Activated naive CD4-positive, alpha-beta T cell treated with anti-CD3 and anti-CD28 coated beads for 36 hours (primary cell): ENCODE measurements at regions not wholly inside any gene's neighbourhood (a gene's known extent, or its start where the extent isn't known, plus 50 kb on each side); places are given as distances from the start of the nearest gene placed in this dataset.

Source experiments
- CTCF ChIA-PET: fragments of 350-600 bp; sonication (Branson Sonifier 250); formaldehyde crosslinking; loops from one replicate; lab custom pipeline; 2021; ENCODE audit warnings: antibody characterized with exemption; lab: Charles Lee
- DNase-seq: peaks from one replicate; pipeline ENCODE4 v3.0.0-alpha.2; 2020
- H3K27ac Mint-ChIP-seq: one replicate; pipeline ENCODE4 v1.8.0; 2021; ENCODE audit warnings: mild to moderate bottlenecking, mixed read lengths
- H3K27me3 Mint-ChIP-seq: one replicate; pipeline ENCODE4 v1.8.0; 2021; ENCODE audit warnings: low read depth, mixed read lengths
- H3K36me3 Mint-ChIP-seq: one replicate; pipeline ENCODE4 v1.8.0; 2021; ENCODE audit warnings: low read depth, mixed read lengths
- H3K4me1 Mint-ChIP-seq: one replicate; pipeline ENCODE4 v1.8.0; 2021; ENCODE audit warnings: low read depth, mixed read lengths
- H3K4me3 Mint-ChIP-seq: one replicate; pipeline ENCODE4 v1.8.0; 2021; ENCODE audit warnings: mild to moderate bottlenecking, moderate library complexity, mixed read lengths
- H3K9me3 Mint-ChIP-seq: one replicate; pipeline ENCODE4 v1.8.0; 2021; ENCODE audit warnings: mixed read lengths
- intact Hi-C: fragments of 100-400 bp; cut with micrococcal nuclease; formaldehyde crosslinking; loops from one replicate; pipeline ENCODE4 v1.15.1; 2023

- H3K27ac Mint-ChIP-seq: no peak overlapping the region
- H3K36me3 Mint-ChIP-seq: no peaks in the 10 kb centered on the region
- CTCF ChIA-PET: interaction anchor here (1.0 to 1.2 kb wide), 2 partner anchors 12 to 52 kb away, joined by 3 read pairs; no protein-coding TSS in a partner anchor
- H3K4me1 Mint-ChIP-seq: peaks cover 13% of the 10 kb centered on the region
- intact Hi-C loops: no loop called here
- no peak overlapping the region for H3K4me3 Mint-ChIP-seq
- H3K27me3 Mint-ChIP-seq: no peaks in the 10 kb centered on the region
- no peaks in the 10 kb centered on the region for H3K9me3 Mint-ChIP-seq
- DNase-seq: no peak
Observed at GRCh38 chr5:56564541-56565282, 250.6 kb upstream of the MAP3K1 start.

- intact Hi-C loops: no loop called here
- H3K27ac Mint-ChIP-seq: no peak overlapping the region
- H3K4me3 Mint-ChIP-seq: no peak overlapping the region
- H3K36me3 Mint-ChIP-seq: no peaks in the 10 kb centered on the region
- H3K27me3 Mint-ChIP-seq: no peaks in the 10 kb centered on the region
- H3K9me3 Mint-ChIP-seq: no peaks in the 10 kb centered on the region
- no peak for DNase-seq
- CTCF ChIA-PET: interaction anchor here (0.7 kb wide), 1 partner anchor 267 kb away, joined by 3 read pairs; no protein-coding TSS in a partner anchor
- peaks cover 13% of the 10 kb centered on the region for H3K4me1 Mint-ChIP-seq
Observed at GRCh38 chr5:56561455-56561854, 253.9 kb upstream of the MAP3K1 start.

DNA sequence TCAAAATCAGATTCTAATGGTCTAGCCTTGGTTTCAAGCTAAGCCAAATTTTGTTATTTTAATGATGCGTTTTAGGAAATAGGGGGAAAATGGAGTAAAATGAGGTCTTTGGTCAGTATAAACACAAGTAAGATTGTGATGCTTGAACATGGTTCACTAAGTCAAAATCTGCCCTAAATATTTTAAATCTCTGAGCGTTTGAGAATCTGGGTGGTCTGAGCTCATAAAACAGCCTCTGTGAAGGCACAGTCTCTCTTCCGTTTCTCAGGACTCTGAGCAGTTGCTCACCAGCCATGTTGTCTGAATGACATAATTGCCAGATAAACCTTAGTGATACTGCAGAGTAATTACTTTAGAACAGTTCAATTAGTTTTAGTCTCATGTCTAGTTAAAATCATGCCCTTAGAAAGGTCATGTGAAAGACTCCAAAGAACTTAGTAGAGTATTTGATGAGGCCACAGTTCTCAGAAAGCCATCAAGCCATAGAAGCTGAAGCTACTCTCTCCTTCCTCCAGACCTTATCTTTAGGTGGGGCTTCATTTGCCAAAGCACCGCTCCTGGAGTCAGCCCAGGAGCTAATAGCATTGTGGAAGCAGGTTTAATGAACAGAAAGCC lies 257.1 kb upstream of the MAP3K1 start:
- Mint-ChIP-seq H3K36me3 (no peaks in the 10 kb centered on the region), H3K27ac (no peak overlapping the region), H3K27me3 (no peaks in the 10 kb centered on the region), H3K4me1 (no peaks in the 10 kb centered on the region), H3K9me3 (no peaks in the 10 kb centered on the region), H3K4me3 (no peak overlapping the region)
- DNase-seq: no peak
- CTCF ChIA-PET: interaction anchor here (1.5 kb wide), 1 partner anchor 286 kb away, joined by 3 read pairs; no protein-coding TSS in a partner anchor
- intact Hi-C loops: no loop called here

- CTCF ChIA-PET: no interaction called here
- Mint-ChIP-seq H3K9me3 (no peaks in the 10 kb centered on the region), H3K36me3 (no peaks in the 10 kb centered on the region), H3K27me3 (no peaks in the 10 kb centered on the region), H3K4me1 (no peaks in the 10 kb centered on the region), H3K4me3 (no peak overlapping the region), H3K27ac (no peak overlapping the region)
- intact Hi-C loops: no loop called here
- DNase-seq: no peak
Observed at GRCh38 chr5:56557198-56557597, 258.2 kb upstream of the MAP3K1 start.

DNA sequence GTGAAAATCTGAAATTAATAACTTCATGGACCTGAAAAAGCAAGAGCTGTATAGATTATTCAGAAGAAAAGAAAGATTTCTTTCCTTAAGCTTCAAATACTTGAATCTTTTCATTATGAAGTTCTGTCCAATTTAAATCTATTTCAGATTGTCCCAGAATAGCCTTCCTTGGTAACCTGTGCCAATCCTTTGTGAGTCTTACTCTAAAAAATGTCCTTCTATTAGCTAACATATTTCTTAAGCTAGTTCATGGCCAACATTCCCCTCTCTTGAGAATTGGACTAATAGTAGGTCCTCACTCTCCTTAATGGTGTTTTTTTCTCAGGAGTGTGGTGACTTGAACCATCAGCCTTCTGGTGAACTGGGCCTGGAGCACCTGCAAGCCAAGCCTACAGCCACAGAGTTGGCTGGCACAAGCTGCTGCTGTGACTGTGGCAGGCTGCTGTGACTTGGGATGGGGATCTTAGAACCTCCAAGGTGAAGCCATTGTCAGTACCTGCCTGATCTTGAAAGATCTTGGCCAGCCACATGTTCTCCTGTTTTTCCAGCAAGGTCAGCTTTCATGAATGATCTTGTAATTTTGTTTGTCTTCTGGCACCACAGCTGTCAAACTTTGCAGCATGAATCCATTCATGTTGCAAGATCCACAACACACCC lies 262.6 kb upstream of the MAP3K1 start:
- intact Hi-C loops: no loop called here
- CTCF ChIA-PET: interaction anchor here (0.6 to 1.2 kb wide), 5 partner anchors 11 to 1380 kb away, joined by 3 to 4 read pairs (median 3); no protein-coding TSS in a partner anchor
- H3K4me1 Mint-ChIP-seq: peaks cover 2% of the 10 kb centered on the region
- no peaks in the 10 kb centered on the region for H3K27me3 Mint-ChIP-seq
- no peaks in the 10 kb centered on the region for H3K9me3 Mint-ChIP-seq
- no peaks in the 10 kb centered on the region for H3K36me3 Mint-ChIP-seq
- H3K4me3 Mint-ChIP-seq: no peak overlapping the region
- DNase-seq: no peak
- no peak overlapping the region for H3K27ac Mint-ChIP-seq

GRCh38 chr5:56550227-56550626 lies 265.1 kb upstream of the MAP3K1 start:
- H3K27ac Mint-ChIP-seq: no peak overlapping the region
- H3K4me1 Mint-ChIP-seq: peaks cover 2% of the 10 kb centered on the region
- intact Hi-C loops: no loop called here
- DNase-seq: no peak
- H3K27me3 Mint-ChIP-seq: no peaks in the 10 kb centered on the region
- no peaks in the 10 kb centered on the region for H3K9me3 Mint-ChIP-seq
- H3K36me3 Mint-ChIP-seq: no peaks in the 10 kb centered on the region
- CTCF ChIA-PET: no interaction called here
- no peak overlapping the region for H3K4me3 Mint-ChIP-seq

- no peaks in the 10 kb centered on the region for H3K36me3 Mint-ChIP-seq
- DNase-seq: no peak
- peaks cover 2% of the 10 kb centered on the region for H3K4me1 Mint-ChIP-seq
- no peaks in the 10 kb centered on the region for H3K27me3 Mint-ChIP-seq
- H3K9me3 Mint-ChIP-seq: no peaks in the 10 kb centered on the region
- no peak overlapping the region for H3K27ac Mint-ChIP-seq
- no peak overlapping the region for H3K4me3 Mint-ChIP-seq
- intact Hi-C loops: no loop called here
- CTCF ChIA-PET: no interaction called here
Observed at GRCh38 chr5:56549096-56549886, 266.1 kb upstream of the MAP3K1 start.

DNA sequence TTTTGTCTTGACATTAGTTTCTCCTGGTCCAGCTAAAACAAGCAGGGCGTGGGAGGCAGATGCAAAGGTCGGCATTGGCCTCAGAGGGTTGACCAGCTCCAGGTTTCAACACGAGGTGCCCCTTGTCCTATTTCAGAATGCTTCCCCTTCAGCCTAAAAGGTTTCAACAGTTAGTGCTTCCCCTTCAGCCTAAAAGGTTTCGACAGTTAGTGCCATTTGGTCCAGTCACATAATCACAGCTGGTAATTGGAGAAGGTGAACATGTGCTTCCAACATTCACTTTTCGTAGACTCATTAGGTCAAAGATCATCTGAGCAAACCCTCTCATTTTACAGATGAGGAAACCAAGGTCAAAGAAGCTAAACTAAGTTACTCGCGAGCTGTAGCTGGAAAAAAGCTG lies 270.3 kb upstream of the MAP3K1 start:
- Mint-ChIP-seq H3K4me1 (peaks cover 12% of the 10 kb centered on the region), H3K27ac (no peak overlapping the region), H3K27me3 (no peaks in the 10 kb centered on the region), H3K4me3 (no peak overlapping the region), H3K36me3 (no peaks in the 10 kb centered on the region), H3K9me3 (no peaks in the 10 kb centered on the region)
- intact Hi-C loops: no loop called here
- CTCF ChIA-PET: no interaction called here
- DNase-seq: no peak

DNA sequence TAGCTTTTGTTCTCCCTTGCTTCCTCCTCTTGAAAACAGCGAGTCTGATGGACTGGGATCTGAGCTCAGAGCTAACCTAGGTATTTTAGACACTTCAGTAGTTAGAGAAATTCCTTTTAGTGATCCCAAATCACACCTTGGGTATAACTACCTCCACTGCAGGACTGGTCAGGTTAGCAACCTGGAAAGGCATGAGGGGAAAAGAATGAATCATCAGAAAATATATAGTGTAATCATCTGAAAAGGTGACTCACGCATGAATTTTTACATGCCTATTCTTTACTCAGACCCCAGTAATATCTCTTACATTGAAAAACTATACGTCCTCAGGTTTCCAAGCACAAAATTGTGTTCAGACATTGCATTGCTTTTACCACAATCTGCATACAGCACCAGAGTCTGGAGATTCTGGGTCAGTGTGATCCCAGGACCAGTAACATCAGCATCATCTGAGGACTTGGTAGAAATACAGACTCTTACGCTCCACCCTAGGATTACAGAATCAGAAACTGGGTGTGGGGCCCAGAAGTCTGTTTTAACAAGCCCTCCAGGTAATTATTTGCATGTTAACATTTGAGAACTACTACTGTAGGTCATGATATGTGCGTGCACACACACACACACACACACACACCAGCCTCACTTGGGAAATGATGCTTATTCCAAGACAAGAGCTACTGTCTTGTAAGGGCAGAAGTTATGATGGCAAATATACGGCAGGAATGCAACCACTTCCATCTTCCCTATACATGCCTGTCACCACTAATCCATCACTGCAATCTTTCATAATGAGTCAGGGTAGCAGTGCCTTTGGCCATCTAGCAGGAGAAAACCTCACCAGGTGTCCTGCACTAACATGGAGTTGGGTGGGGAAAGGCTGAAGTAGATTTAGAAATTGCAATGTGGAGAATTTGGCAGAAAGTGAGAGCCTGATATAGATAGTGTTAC lies 271.6 kb upstream of the MAP3K1 start:
- Mint-ChIP-seq H3K9me3 (no peaks in the 10 kb centered on the region), H3K4me1 (peaks cover 10% of the 10 kb centered on the region), H3K27me3 (no peaks in the 10 kb centered on the region), H3K4me3 (no peak overlapping the region), H3K27ac (no peak overlapping the region), H3K36me3 (no peaks in the 10 kb centered on the region)
- CTCF ChIA-PET: interaction anchor here (0.6 to 1.1 kb wide), 2 partner anchors 273 to 549 kb away, joined by 3 read pairs; no protein-coding TSS in a partner anchor
- intact Hi-C loops: no loop called here
- no peak for DNase-seq

- Mint-ChIP-seq H3K4me1 (peaks cover 10% of the 10 kb centered on the region), H3K27ac (no peak overlapping the region), H3K36me3 (no peaks in the 10 kb centered on the region), H3K27me3 (no peaks in the 10 kb centered on the region), H3K4me3 (no peak overlapping the region), H3K9me3 (no peaks in the 10 kb centered on the region)
- intact Hi-C loops: no loop called here
- CTCF ChIA-PET: no interaction called here
- no peak for DNase-seq
Observed at GRCh38 chr5:56540266-56540665, 275.1 kb upstream of the MAP3K1 start.

DNA sequence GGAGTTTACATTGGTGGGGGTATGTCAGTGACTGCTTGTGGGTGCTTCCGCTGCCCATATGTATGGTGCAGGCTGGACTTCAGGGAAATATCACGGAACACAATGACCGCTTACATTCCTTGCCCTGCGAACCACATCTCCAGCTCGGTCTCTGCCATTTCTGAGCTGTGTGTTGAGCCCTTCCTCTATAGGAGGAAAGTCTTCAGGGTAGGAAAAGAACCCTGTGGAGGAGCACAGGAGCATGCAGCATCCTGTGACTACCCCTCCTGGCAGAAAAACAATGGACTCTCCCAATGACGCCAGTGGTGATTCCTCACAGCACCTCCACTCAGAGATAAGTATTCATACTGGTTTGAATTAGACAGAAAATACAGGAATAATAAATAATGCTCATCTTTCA lies 276.8 kb upstream of the MAP3K1 start:
- no peaks in the 10 kb centered on the region for H3K27me3 Mint-ChIP-seq
- no peaks in the 10 kb centered on the region for H3K36me3 Mint-ChIP-seq
- H3K9me3 Mint-ChIP-seq: no peaks in the 10 kb centered on the region
- H3K4me1 Mint-ChIP-seq: peaks cover 20% of the 10 kb centered on the region
- H3K4me3 Mint-ChIP-seq: no peak overlapping the region
- intact Hi-C loops: no loop called here
- no peak overlapping the region for H3K27ac Mint-ChIP-seq
- no peak for DNase-seq
- CTCF ChIA-PET: no interaction called here
